ENCODE measurements at regions not wholly inside any gene's neighbourhood (a gene's known extent, or its start where the extent isn't known, plus 50 kb on each side); places are given as distances from the start of the nearest gene placed in this dataset.

DNA sequence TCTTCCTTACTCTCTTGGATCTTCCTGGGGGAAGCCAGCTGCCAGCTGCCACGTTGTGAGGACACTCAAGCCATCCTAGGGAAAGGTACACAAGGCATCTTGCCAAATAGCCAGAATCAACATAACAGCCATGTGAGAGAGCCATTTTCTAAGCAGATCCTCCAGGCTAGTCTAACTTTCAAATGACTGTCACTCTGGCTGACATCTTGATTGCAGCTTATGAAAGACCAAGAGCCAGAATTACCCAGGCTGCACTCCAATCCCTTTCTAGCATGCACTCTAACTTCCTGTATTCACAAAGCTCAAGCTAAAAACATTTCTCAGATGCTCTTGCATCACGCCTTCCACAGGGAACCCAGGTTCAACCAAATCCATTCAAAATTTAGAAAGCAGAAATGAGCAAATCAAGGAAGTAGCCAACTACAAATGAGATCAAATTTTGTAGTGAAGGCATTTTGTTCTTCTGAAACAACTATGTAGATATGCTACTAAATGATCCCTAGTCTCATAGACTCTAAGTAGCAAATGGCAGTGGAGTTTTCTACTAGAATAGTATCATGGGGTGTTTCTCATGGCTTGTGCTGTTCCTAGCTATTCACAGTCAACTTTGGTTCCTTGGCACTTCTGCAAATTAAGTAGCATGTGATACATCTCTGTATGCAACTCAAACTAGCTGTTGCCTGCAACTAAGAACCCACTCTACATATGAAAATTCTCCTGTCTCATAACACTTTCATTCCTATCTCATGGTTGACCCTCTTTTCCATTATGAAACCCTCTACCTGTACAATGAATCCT is 281.9 kb downstream of the ZEB2 start:
- no peak for TF ChIP-seq CTCF (IDR thresholded peaks at IDR 0.05; ENCODE audit: insufficient read depth, low read length, poor library complexity, severe bottlenecking)
- no peak for TF ChIP-seq EZH2phosphoT487 (conservative IDR thresholded peaks at IDR 0.05; ENCODE audit: low read length)

All from SU-DHL-6 (cell line).